Activated T-cell treated with anti-CD3 and anti-CD28 coated beads, Interleukin-2, amount 50 U/mL, for 24 hours (primary cell): ENCODE measurements at regions not wholly inside any gene's neighbourhood (a gene's known extent, or its start where the extent isn't known, plus 50 kb on each side); places are given as distances from the start of the nearest gene placed in this dataset.
"Not testable (repeated sequence)": the region's sequence is repeated elsewhere in the genome, so short reads cannot be mapped to it uniquely, and the experiment has no call there.

Experiments used
- DNase-seq: peaks from one replicate; pipeline ENCODE4 v3.0.0-alpha.2; 2020
- H3K27ac Mint-ChIP-seq: 2 replicates; pipeline ENCODE4 v1.8.0; 2020; ENCODE audit warnings: mild to moderate bottlenecking, mixed read lengths
- H3K27me3 Mint-ChIP-seq: 2 replicates; pipeline ENCODE4 v1.8.0; 2020; ENCODE audit warnings: mixed read lengths
- H3K36me3 Mint-ChIP-seq: 2 replicates; pipeline ENCODE4 v1.8.0; 2020; ENCODE audit warnings: low read depth, mixed read lengths
- H3K4me1 Mint-ChIP-seq: 2 replicates; pipeline ENCODE4 v1.8.0; 2020; ENCODE audit warnings: low read depth, mixed read lengths
- H3K4me3 Mint-ChIP-seq: 2 replicates; pipeline ENCODE4 v1.8.0; 2020; ENCODE audit warnings: mild to moderate bottlenecking, moderate library complexity, mixed read lengths
- H3K9me3 Mint-ChIP-seq: 2 replicates; pipeline ENCODE4 v1.8.0; 2020; ENCODE audit warnings: mixed read lengths

DNA sequence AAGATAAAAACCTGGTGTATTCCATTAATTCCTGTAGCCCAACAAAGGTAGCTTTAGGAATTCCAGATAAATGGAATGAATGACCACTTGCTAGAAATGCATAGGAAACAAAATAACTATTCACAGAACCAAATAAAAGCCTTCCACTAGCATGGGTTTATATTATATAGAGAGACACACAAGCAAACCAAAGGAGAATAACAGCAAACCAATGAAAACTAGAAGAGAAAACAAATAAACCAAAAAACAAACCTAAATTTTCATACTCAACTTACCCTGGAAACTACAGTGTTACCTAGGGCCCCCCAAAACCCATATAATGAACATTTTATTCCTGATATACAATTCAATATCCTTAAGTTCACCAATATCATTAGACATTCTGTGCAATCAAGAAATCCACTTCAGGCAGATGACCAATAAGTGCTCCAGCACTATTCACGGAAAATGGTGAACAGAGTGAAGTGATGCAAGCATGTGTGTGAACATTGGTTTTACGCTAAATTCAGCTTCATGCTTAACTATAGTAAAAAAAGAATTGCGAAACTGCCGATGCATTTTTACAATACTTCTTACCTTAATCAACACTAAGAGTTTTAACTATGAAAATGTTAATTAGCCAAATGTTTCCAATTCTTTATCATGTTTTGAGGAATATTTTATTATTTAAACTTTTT lies 1108.4 kb upstream of the TMEM132C start:
- no peak overlapping the region for H3K4me3 Mint-ChIP-seq
- H3K36me3 Mint-ChIP-seq, result no peaks in the 10 kb centered on the region
- DNase-seq, result no peak
- H3K9me3 Mint-ChIP-seq, result no peaks in the 10 kb centered on the region
- peaks cover 13% of the 10 kb centered on the region for H3K4me1 Mint-ChIP-seq
- H3K27me3 Mint-ChIP-seq, result no peaks in the 10 kb centered on the region
- no peak overlapping the region for H3K27ac Mint-ChIP-seq

DNA sequence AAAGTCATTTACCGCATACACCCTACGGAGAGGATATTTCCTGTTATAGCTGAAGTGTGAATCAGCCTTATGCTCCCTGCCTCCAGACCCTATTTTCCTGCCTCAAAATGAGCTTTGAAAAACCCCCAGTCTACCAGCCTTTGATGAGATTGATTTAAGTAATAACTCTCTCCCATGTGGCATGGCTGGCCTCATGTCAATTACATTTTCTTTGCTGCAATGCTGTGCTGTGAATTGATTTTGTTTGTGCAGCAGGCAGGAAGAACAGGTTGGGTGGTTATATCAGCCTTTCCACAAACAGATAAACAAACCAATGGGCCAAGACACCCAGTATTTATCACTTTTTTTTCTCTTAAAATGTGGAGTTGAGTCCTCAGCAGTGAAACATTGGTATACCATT lies 1105.5 kb upstream of the TMEM132C start:
- H3K27ac Mint-ChIP-seq, result no peak overlapping the region
- no peaks in the 10 kb centered on the region for H3K9me3 Mint-ChIP-seq
- H3K36me3 Mint-ChIP-seq, result no peaks in the 10 kb centered on the region
- DNase-seq, result no peak
- no peak overlapping the region for H3K4me3 Mint-ChIP-seq
- H3K27me3 Mint-ChIP-seq, result peaks cover 1% of the 10 kb centered on the region
- H3K4me1 Mint-ChIP-seq, result peaks cover 26% of the 10 kb centered on the region

DNA sequence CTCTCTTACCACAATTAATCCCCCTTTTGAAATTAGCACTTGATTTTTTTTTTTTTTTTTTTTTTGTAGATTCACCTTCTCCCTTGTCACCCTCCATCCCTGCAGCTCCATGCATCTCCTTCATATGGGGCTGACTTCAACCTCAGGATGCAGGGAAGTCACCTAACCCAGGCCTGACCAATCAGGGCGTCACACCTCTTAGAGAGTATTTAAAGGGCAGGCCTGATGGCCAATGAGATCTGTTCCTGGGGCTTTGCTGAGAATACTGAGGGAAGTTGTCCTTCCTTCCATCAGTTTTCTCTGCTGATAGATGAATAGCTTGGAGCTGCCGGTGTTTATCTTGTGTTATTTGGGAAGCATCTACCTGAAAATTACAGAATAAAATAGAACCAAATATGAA lies 1104.7 kb upstream of the TMEM132C start:
- Mint-ChIP-seq H3K27me3 (peaks cover 6% of the 10 kb centered on the region), H3K9me3 (no peaks in the 10 kb centered on the region), H3K27ac (no peak overlapping the region), H3K4me3 (no peak overlapping the region), H3K4me1 (peaks cover 27% of the 10 kb centered on the region), H3K36me3 (no peaks in the 10 kb centered on the region)
- DNase-seq, result no peak

GRCh38 chr12:127162902-127163301 lies 1104.1 kb upstream of the TMEM132C start:
- peaks cover 27% of the 10 kb centered on the region for H3K4me1 Mint-ChIP-seq
- no peaks in the 10 kb centered on the region for H3K9me3 Mint-ChIP-seq
- H3K4me3 Mint-ChIP-seq, result peak overlapping the region; percentile 11
- no peak for DNase-seq
- H3K36me3 Mint-ChIP-seq, result no peaks in the 10 kb centered on the region
- peaks cover 6% of the 10 kb centered on the region for H3K27me3 Mint-ChIP-seq
- peak overlapping the region; percentile 55 for H3K27ac Mint-ChIP-seq

DNA sequence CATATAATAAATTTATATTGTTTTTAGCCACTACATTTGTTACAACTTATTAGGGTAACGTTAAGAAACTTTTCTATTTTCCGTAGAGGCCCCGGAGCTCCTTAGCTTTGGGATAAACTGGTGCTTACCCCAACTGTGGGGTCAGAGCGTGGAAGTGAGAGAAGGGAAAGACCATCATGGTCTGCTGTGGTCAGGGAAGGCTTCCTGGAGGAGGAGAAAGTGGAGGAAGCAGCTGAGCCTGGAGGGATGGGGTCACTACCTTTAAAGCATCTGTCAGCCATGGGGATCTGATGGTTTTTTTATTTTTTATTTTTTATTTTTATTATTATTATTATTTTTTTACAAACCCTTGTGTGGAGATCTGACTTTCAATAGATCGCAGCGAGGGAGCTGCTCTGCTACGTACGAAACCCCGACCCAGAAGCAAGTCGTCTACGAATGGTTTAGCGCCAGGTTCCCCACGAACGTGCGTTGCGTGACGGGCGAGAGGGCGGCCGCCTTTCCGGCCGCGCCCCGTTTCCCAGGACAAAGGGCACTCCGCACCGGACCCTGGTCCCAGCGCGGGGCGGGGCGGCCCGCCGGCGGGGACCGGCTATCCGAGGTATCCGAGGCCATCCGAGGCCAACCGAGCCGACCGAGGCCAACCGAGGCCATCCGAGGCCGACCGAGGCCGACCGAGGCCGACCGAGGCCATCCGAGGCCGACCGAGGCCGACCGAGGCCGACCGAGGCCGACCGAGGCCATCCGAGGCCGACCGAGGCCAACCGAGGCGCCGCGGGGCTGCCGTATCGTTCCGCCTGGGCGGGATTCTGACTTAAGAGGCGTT lies 1101.2 kb upstream of the TMEM132C start:
- Mint-ChIP-seq H3K36me3 (no peaks in the 10 kb centered on the region), H3K4me1 (peaks cover 27% of the 10 kb centered on the region), H3K4me3 (peak overlapping the region; percentile 71), H3K9me3 (no peaks in the 10 kb centered on the region), H3K27ac (no peak overlapping the region), H3K27me3 (peaks cover 31% of the 10 kb centered on the region)
- peak; percentile 89 for DNase-seq

DNA sequence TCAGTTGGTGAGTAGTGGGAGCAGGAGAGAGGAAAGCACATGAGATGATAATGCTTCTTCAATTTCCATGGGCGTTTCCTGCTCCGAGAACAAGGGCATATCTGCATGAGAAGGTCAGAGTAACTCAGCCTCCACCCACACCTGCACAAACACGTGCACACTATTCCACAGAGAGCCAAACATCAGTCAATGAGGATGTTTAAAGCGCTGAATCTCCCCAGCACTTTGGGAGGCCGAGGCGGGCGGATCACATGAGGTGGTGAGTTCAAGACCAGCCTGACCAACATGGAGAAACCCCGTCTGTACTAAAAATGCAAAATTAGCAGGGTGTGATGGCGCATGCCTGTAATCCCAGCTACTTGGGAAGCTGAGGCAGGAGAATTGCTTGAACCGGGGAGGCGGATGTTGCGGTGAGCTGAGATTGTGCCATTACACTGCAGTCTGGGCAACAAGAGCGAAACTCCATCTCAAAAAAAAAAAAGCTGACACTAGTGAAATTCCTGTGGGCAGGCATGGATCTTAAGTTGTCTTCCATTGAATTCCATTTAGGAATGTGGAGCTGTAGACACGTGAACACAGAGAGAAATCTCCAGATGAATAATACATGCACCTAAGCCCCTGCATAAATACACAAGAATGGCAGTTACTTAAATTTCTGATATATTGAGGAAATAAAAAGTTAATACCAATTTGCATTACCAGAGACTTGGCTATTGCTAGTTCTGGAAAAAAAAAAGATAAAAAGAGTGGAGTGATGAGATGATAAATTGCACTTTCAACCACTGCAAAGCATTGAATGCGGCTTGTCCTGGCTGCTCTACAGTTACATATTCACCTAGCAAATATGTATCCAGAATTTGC lies 1097.4 kb upstream of the TMEM132C start:
- DNase-seq, result no peak
- Mint-ChIP-seq H3K4me1 (peaks cover 5% of the 10 kb centered on the region), H3K27me3 (peaks cover 32% of the 10 kb centered on the region), H3K36me3 (no peaks in the 10 kb centered on the region), H3K27ac (no peak overlapping the region), H3K4me3 (no peak overlapping the region), H3K9me3 (no peaks in the 10 kb centered on the region)

DNA sequence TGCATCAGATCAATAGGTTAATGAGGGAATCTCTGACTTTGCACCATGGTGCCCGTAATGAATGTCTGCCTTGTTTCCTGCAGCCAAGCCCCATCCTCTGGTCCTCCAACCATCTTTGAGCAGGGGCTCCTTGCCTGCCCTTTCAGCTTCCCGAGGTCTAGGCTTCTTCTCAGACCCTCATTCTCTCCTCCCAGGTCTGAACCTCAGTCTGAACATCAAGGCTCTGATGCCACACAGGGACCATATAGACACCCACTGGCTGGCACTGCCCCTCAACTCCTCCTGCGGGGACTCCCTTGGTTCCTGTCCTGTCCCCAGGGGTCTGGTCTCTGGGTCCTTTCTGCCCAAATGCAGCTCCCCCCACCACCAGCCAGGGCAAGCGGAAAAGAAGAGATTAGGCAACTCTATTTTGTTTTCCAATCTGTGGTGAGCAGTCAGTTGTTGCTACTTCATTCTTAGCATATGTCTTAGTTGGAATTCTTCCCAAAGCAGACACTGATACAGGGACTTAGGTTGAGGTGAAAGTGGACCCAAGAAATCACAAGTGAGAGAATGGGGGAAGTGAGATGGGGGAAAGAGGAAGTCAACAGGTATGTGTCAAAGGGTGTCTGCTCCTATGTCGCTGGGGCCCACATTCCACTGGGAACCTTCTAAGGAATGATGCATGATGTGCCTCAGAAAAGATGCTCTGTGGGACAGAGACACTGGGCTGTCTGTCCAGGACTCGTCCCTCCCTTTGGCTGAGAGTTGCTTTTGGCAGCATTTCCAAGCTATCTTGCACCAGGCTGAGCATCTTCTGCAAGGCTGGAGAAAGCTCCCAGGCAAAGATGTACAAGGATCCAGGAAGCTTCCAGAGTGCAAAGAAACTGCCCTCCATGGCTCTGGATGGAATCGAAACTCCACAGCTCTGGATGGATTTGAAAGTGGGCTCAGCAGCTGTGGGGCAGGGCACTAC lies 1096.5 kb upstream of the TMEM132C start:
- peaks cover 6% of the 10 kb centered on the region for H3K9me3 Mint-ChIP-seq
- H3K27ac Mint-ChIP-seq, result no peak overlapping the region
- H3K4me3 Mint-ChIP-seq, result no peak overlapping the region
- DNase-seq, result no peak
- H3K27me3 Mint-ChIP-seq, result peaks cover 32% of the 10 kb centered on the region
- H3K4me1 Mint-ChIP-seq, result peaks cover 4% of the 10 kb centered on the region
- H3K36me3 Mint-ChIP-seq, result no peaks in the 10 kb centered on the region

DNA sequence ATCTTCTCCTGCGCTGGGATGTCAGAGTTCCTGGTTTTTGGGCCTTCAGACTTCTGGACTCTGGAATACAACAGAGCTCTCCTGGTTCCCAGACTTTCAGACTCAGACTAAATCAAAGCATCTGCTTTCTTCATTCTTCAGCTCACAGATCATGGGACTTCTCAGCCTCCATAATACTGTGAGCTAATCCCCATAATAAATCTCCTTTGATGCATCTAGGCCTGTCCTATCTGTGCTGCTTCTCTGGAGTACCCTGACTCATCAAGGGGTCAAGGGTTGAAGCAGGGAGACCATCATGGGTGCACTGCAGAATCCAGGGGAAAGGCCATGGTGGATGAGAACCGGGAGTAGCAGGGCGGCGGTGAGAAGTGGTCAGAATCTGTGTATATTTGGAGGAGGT lies 1094.1 kb upstream of the TMEM132C start:
- peaks cover 26% of the 10 kb centered on the region for H3K27me3 Mint-ChIP-seq
- no peak overlapping the region for H3K27ac Mint-ChIP-seq
- no peaks in the 10 kb centered on the region for H3K4me1 Mint-ChIP-seq
- H3K36me3 Mint-ChIP-seq, result no peaks in the 10 kb centered on the region
- H3K9me3 Mint-ChIP-seq, result peaks cover 15% of the 10 kb centered on the region
- H3K4me3 Mint-ChIP-seq, result no peak overlapping the region
- DNase-seq, result no peak

DNA sequence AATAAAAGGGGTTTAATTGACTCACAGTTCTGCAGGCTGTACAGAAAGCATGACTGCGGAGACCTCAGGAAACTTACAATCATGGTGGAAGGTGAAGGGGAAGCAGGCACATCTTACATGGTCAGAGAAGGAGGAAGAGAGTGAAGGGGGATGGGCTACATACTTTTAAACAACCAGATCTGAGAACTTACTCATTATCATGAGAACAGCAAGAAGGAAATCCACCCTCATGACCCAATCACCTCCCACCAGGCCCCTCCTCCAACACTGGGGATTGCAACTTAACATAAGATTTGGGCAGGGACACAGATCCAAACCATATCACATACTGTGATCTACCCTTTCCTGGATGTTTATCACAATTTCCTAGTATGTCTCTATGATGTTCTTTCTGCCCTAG lies 1093.0 kb upstream of the TMEM132C start:
- Mint-ChIP-seq H3K9me3 (peaks cover 19% of the 10 kb centered on the region), H3K27me3 (peaks cover 16% of the 10 kb centered on the region)
- not testable (repeated sequence) for H3K27ac Mint-ChIP-seq, H3K4me3 Mint-ChIP-seq, DNase-seq, H3K4me1 Mint-ChIP-seq, H3K36me3 Mint-ChIP-seq

- H3K4me3 Mint-ChIP-seq, result no peak overlapping the region
- peaks cover 8% of the 10 kb centered on the region for H3K27me3 Mint-ChIP-seq
These were observed 1092.1 kb upstream of the TMEM132C start for GRCh38 chr12:127174881-127175280.

DNA sequence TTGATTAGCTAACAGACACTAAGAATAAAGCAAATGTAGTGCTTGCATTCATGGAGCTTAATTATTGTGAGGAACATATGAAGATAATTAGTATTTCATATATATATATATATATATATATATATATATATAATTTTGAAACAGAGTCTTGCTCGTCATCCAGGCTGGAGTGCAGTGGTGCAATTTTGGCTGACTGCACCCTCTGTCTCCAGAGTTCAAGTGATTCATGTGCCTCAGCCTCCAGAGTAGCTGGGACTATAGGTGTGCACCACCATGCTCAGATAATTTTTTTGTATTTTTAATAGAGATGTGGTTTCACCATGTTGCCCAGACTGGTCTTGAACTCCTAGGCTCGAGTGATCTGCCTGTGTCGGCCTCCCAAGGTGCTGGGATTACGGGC lies 1091.6 kb upstream of the TMEM132C start:
- Mint-ChIP-seq H3K27me3 (peaks cover 9% of the 10 kb centered on the region), H3K4me1 (no peaks in the 10 kb centered on the region), H3K36me3 (no peaks in the 10 kb centered on the region), H3K9me3 (peaks cover 19% of the 10 kb centered on the region), H3K27ac (no peak overlapping the region), H3K4me3 (no peak overlapping the region)
- no peak for DNase-seq

More at GRCh38 chr12:127174881-127175280, 1092.1 kb upstream of the TMEM132C start:
- H3K27ac Mint-ChIP-seq, result no peak overlapping the region
- no peaks in the 10 kb centered on the region for H3K4me1 Mint-ChIP-seq
- DNase-seq, result no peak
- no peaks in the 10 kb centered on the region for H3K36me3 Mint-ChIP-seq
- H3K9me3 Mint-ChIP-seq, result peaks cover 19% of the 10 kb centered on the region

DNA sequence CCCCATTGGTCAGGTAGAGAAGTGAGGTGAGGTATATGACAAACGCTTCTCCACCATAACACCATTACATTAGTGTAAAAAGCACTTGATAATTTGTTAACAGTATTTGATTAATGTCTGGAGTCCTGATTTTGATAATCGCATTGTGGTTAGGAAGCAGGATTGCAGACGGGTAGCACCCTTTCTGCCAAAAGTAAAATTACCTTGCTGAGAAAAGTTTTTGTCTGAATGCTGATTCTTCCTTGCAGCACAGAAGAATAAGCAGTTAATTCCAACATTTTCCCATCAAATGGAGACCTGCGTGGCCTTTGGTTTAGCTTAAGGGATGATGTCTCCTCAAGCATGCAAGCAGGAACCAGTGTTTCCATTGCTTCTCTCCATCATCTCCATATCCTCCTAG lies 1090.2 kb upstream of the TMEM132C start:
- Mint-ChIP-seq H3K4me1 (no peaks in the 10 kb centered on the region), H3K9me3 (peaks cover 19% of the 10 kb centered on the region), H3K36me3 (no peaks in the 10 kb centered on the region), H3K27ac (no peak overlapping the region), H3K27me3 (peaks cover 5% of the 10 kb centered on the region), H3K4me3 (no peak overlapping the region)
- DNase-seq, result no peak

DNA sequence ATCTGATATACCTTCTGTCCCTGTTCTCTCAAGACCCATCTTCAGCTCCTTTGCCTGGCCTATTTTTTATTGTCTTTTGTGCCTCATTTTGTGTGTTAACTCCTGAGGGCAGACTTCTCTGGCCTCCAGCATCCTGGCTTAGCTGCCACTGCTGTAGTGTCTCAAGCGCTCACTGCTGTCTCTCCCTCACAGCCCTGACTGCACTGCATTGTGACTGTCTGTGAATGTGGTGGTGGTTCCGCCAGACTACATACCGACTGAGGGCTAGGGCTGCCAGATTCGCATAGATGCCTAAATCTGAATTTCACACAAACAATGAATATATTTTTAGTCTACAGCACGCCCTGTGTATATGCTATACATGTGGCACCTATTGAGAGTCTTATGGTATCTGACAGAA lies 1088.9 kb upstream of the TMEM132C start:
- no peak for DNase-seq
- Mint-ChIP-seq H3K9me3 (peaks cover 19% of the 10 kb centered on the region), H3K4me3 (no peak overlapping the region), H3K4me1 (no peaks in the 10 kb centered on the region), H3K27me3 (peaks cover 6% of the 10 kb centered on the region), H3K27ac (no peak overlapping the region), H3K36me3 (no peaks in the 10 kb centered on the region)

- Mint-ChIP-seq H3K27me3 (peaks cover 7% of the 10 kb centered on the region), H3K9me3 (peaks cover 19% of the 10 kb centered on the region), H3K27ac (no peak overlapping the region), H3K4me3 (no peak overlapping the region), H3K4me1 (no peaks in the 10 kb centered on the region), H3K36me3 (no peaks in the 10 kb centered on the region)
- DNase-seq, result no peak
These were observed 1088.5 kb upstream of the TMEM132C start for GRCh38 chr12:127178463-127178862.
